ENCODE measurements at regions not wholly inside any gene's neighbourhood (a gene's known extent, or its start where the extent isn't known, plus 50 kb on each side); places are given as distances from the start of the nearest gene placed in this dataset.

- Histone ChIP-seq H3K27me3 (ENCODE audit: control insufficient read depth in 3 of 3, insufficient read depth in 3 of 3, low read length in 3 of 3) (no peaks in the 10 kb centered on the region), H3K4me3 (ENCODE audit: low read depth in 1 of 3, low read length in 3 of 3) (no peak overlapping the region), H3K9me3 (ENCODE audit: control insufficient read depth in 2 of 2, insufficient read depth in 1 of 2, low read depth in 1 of 2, low read length in 1 of 2) (no peaks in the 10 kb centered on the region), H3K36me3 (ENCODE audit: control insufficient read depth in 3 of 3, insufficient read depth in 2 of 3, low read depth in 1 of 3, low read length in 3 of 3) (no peaks in the 10 kb centered on the region), H3K27ac (ENCODE audit: low read depth in 1 of 3, low read length in 2 of 3) (no peak overlapping the region), H3K4me1 (ENCODE audit: control insufficient read depth in 3 of 3, insufficient read depth in 2 of 3, low read depth in 1 of 3, low read length in 2 of 3) (no peaks in the 10 kb centered on the region)
- DNase-seq (no peak), FAIRE-seq (no peak)
- 87 to 88% (median 87%) methylated on average over 2 of the region's 2 CpGs for WGBS, 3 donors
Observed at GRCh38 chr9:2963307-2963706, 119.4 kb upstream of the PUM3 start.

- DNase-seq = no peak
Observed at GRCh38 chr9:2962471-2963172, 118.7 kb upstream of the PUM3 start.

GRCh38 chr9:2958219-2958618 lies 114.3 kb upstream of the PUM3 start:
- H3K4me1 ChIP-seq (ENCODE audit: control insufficient read depth in 3 of 3, insufficient read depth in 2 of 3, low read depth in 1 of 3, low read length in 2 of 3) = no peaks in the 10 kb centered on the region
- 72 to 85% (median 72%) methylated on average over 2 of the region's 2 CpGs for WGBS, 3 donors

More at GRCh38 chr9:2962471-2963172, 118.7 kb upstream of the PUM3 start:
- no peak overlapping the region for H3K27ac ChIP-seq (ENCODE audit: low read depth in 1 of 3, low read length in 2 of 3)
- no peak overlapping the region for H3K4me3 ChIP-seq (ENCODE audit: low read depth in 1 of 3, low read length in 3 of 3)
- H3K27me3 ChIP-seq (ENCODE audit: control insufficient read depth in 3 of 3, insufficient read depth in 3 of 3, low read length in 3 of 3) = no peaks in the 10 kb centered on the region
- no peak for FAIRE-seq
- H3K9me3 ChIP-seq (ENCODE audit: control insufficient read depth in 2 of 2, insufficient read depth in 1 of 2, low read depth in 1 of 2, low read length in 1 of 2) = no peaks in the 10 kb centered on the region
- H3K36me3 ChIP-seq (ENCODE audit: control insufficient read depth in 3 of 3, insufficient read depth in 2 of 3, low read depth in 1 of 3, low read length in 3 of 3) = no peaks in the 10 kb centered on the region
- WGBS, 3 donors = 68 to 79% (median 69%) methylated on average over 6 of the region's 6 CpGs
- no peaks in the 10 kb centered on the region for H3K4me1 ChIP-seq (ENCODE audit: control insufficient read depth in 3 of 3, insufficient read depth in 2 of 3, low read depth in 1 of 3, low read length in 2 of 3)

GRCh38 chr9:2957656-2958200 lies 113.8 kb upstream of the PUM3 start:
- Histone ChIP-seq H3K36me3 (ENCODE audit: control insufficient read depth in 3 of 3, insufficient read depth in 2 of 3, low read depth in 1 of 3, low read length in 3 of 3) (no peaks in the 10 kb centered on the region), H3K27me3 (ENCODE audit: control insufficient read depth in 3 of 3, insufficient read depth in 3 of 3, low read length in 3 of 3) (no peaks in the 10 kb centered on the region), H3K27ac (ENCODE audit: low read depth in 1 of 3, low read length in 2 of 3) (no peak overlapping the region), H3K4me1 (ENCODE audit: control insufficient read depth in 3 of 3, insufficient read depth in 2 of 3, low read depth in 1 of 3, low read length in 2 of 3) (no peaks in the 10 kb centered on the region), H3K9me3 (ENCODE audit: control insufficient read depth in 2 of 2, insufficient read depth in 1 of 2, low read depth in 1 of 2, low read length in 1 of 2) (no peaks in the 10 kb centered on the region), H3K4me3 (ENCODE audit: low read depth in 1 of 3, low read length in 3 of 3) (no peak overlapping the region)
- FAIRE-seq = no peak
- no peak for DNase-seq
- 62 to 74% (median 70%) methylated on average over 6 of the region's 6 CpGs for WGBS, 3 donors

More at GRCh38 chr9:2958219-2958618, 114.3 kb upstream of the PUM3 start:
- Histone ChIP-seq H3K9me3 (ENCODE audit: control insufficient read depth in 2 of 2, insufficient read depth in 1 of 2, low read depth in 1 of 2, low read length in 1 of 2) (no peaks in the 10 kb centered on the region), H3K4me3 (ENCODE audit: low read depth in 1 of 3, low read length in 3 of 3) (no peak overlapping the region), H3K36me3 (ENCODE audit: control insufficient read depth in 3 of 3, insufficient read depth in 2 of 3, low read depth in 1 of 3, low read length in 3 of 3) (no peaks in the 10 kb centered on the region), H3K27me3 (ENCODE audit: control insufficient read depth in 3 of 3, insufficient read depth in 3 of 3, low read length in 3 of 3) (no peaks in the 10 kb centered on the region), H3K27ac (ENCODE audit: low read depth in 1 of 3, low read length in 2 of 3) (no peak overlapping the region)
- FAIRE-seq = no peak
- no peak for DNase-seq

- Histone ChIP-seq H3K36me3 (ENCODE audit: control insufficient read depth in 3 of 3, insufficient read depth in 2 of 3, low read depth in 1 of 3, low read length in 3 of 3) (no peaks in the 10 kb centered on the region), H3K27me3 (ENCODE audit: control insufficient read depth in 3 of 3, insufficient read depth in 3 of 3, low read length in 3 of 3) (no peaks in the 10 kb centered on the region), H3K27ac (ENCODE audit: low read depth in 1 of 3, low read length in 2 of 3) (no peak overlapping the region), H3K9me3 (ENCODE audit: control insufficient read depth in 2 of 2, insufficient read depth in 1 of 2, low read depth in 1 of 2, low read length in 1 of 2) (no peaks in the 10 kb centered on the region), H3K4me1 (ENCODE audit: control insufficient read depth in 3 of 3, insufficient read depth in 2 of 3, low read depth in 1 of 3, low read length in 2 of 3) (no peaks in the 10 kb centered on the region), H3K4me3 (ENCODE audit: low read depth in 1 of 3, low read length in 3 of 3) (no peak overlapping the region)
- WGBS, 3 donors = 36 to 52% (median 45%) methylated on average over 2 of the region's 2 CpGs
- DNase-seq (no peak), FAIRE-seq (no peak)
Observed at GRCh38 chr9:2955575-2955974, 111.7 kb upstream of the PUM3 start.

- H3K9me3 ChIP-seq (ENCODE audit: control insufficient read depth in 2 of 2, insufficient read depth in 1 of 2, low read depth in 1 of 2, low read length in 1 of 2) = no peaks in the 10 kb centered on the region
- FAIRE-seq (no peak), DNase-seq (no peak)
- H3K27ac ChIP-seq (ENCODE audit: low read depth in 1 of 3, low read length in 2 of 3) = no peak overlapping the region
- no peaks in the 10 kb centered on the region for H3K36me3 ChIP-seq (ENCODE audit: control insufficient read depth in 3 of 3, insufficient read depth in 2 of 3, low read depth in 1 of 3, low read length in 3 of 3)
- no peaks in the 10 kb centered on the region for H3K4me1 ChIP-seq (ENCODE audit: control insufficient read depth in 3 of 3, insufficient read depth in 2 of 3, low read depth in 1 of 3, low read length in 2 of 3)
- WGBS, 3 donors = 82 to 93% (median 85%) methylated on average over 1 of the region's 1 CpG
- H3K27me3 ChIP-seq (ENCODE audit: control insufficient read depth in 3 of 3, insufficient read depth in 3 of 3, low read length in 3 of 3) = no peaks in the 10 kb centered on the region
- H3K4me3 ChIP-seq (ENCODE audit: low read depth in 1 of 3, low read length in 3 of 3) = no peak overlapping the region
Observed at GRCh38 chr9:2939368-2939767, 95.5 kb upstream of the PUM3 start.

GRCh38 chr9:2936221-2936620 lies 92.3 kb upstream of the PUM3 start:
- H3K4me3 ChIP-seq (ENCODE audit: low read depth in 1 of 3, low read length in 3 of 3) = no peak overlapping the region
- DNase-seq (no peak), FAIRE-seq (no peak)
- H3K4me1 ChIP-seq (ENCODE audit: control insufficient read depth in 3 of 3, insufficient read depth in 2 of 3, low read depth in 1 of 3, low read length in 2 of 3) = no peaks in the 10 kb centered on the region
- 60 to 95% (median 70%) methylated on average over 1 of the region's 1 CpG for WGBS, 3 donors
- H3K27ac ChIP-seq (ENCODE audit: low read depth in 1 of 3, low read length in 2 of 3) = no peak overlapping the region
- no peaks in the 10 kb centered on the region for H3K9me3 ChIP-seq (ENCODE audit: control insufficient read depth in 2 of 2, insufficient read depth in 1 of 2, low read depth in 1 of 2, low read length in 1 of 2)
- H3K27me3 ChIP-seq (ENCODE audit: control insufficient read depth in 3 of 3, insufficient read depth in 3 of 3, low read length in 3 of 3) = no peaks in the 10 kb centered on the region
- H3K36me3 ChIP-seq (ENCODE audit: control insufficient read depth in 3 of 3, insufficient read depth in 2 of 3, low read depth in 1 of 3, low read length in 3 of 3) = no peaks in the 10 kb centered on the region

GRCh38 chr9:2934883-2935282 lies 91.0 kb upstream of the PUM3 start:
- no peak overlapping the region for H3K27ac ChIP-seq (ENCODE audit: low read depth in 1 of 3, low read length in 2 of 3)
- no peaks in the 10 kb centered on the region for H3K4me1 ChIP-seq (ENCODE audit: control insufficient read depth in 3 of 3, insufficient read depth in 2 of 3, low read depth in 1 of 3, low read length in 2 of 3)
- H3K4me3 ChIP-seq (ENCODE audit: low read depth in 1 of 3, low read length in 3 of 3) = no peak overlapping the region
- H3K9me3 ChIP-seq (ENCODE audit: control insufficient read depth in 2 of 2, insufficient read depth in 1 of 2, low read depth in 1 of 2, low read length in 1 of 2) = no peaks in the 10 kb centered on the region
- no peaks in the 10 kb centered on the region for H3K27me3 ChIP-seq (ENCODE audit: control insufficient read depth in 3 of 3, insufficient read depth in 3 of 3, low read length in 3 of 3)
- FAIRE-seq (no peak), DNase-seq (no peak)
- no peaks in the 10 kb centered on the region for H3K36me3 ChIP-seq (ENCODE audit: control insufficient read depth in 3 of 3, insufficient read depth in 2 of 3, low read depth in 1 of 3, low read length in 3 of 3)
- WGBS, 3 donors = 80 to 90% (median 86%) methylated on average over 7 of the region's 7 CpGs

GRCh38 chr9:2934241-2934650 lies 90.4 kb upstream of the PUM3 start:
- H3K27me3 ChIP-seq (ENCODE audit: control insufficient read depth in 3 of 3, insufficient read depth in 3 of 3, low read length in 3 of 3) = no peaks in the 10 kb centered on the region
- no peak overlapping the region for H3K4me3 ChIP-seq (ENCODE audit: low read depth in 1 of 3, low read length in 3 of 3)
- 54 to 73% (median 59%) methylated on average over 7 of the region's 7 CpGs for WGBS, 3 donors
- FAIRE-seq (no peak), DNase-seq (no peak)
- no peaks in the 10 kb centered on the region for H3K9me3 ChIP-seq (ENCODE audit: control insufficient read depth in 2 of 2, insufficient read depth in 1 of 2, low read depth in 1 of 2, low read length in 1 of 2)
- no peaks in the 10 kb centered on the region for H3K4me1 ChIP-seq (ENCODE audit: control insufficient read depth in 3 of 3, insufficient read depth in 2 of 3, low read depth in 1 of 3, low read length in 2 of 3)
- H3K27ac ChIP-seq (ENCODE audit: low read depth in 1 of 3, low read length in 2 of 3) = no peak overlapping the region
- no peaks in the 10 kb centered on the region for H3K36me3 ChIP-seq (ENCODE audit: control insufficient read depth in 3 of 3, insufficient read depth in 2 of 3, low read depth in 1 of 3, low read length in 3 of 3)

Measured in small intestine (tissue), 7 donors.